Endothelial cell of umbilical vein (primary cell): ENCODE measurements at regions not wholly inside any gene's neighbourhood (a gene's known extent, or its start where the extent isn't known, plus 50 kb on each side); places are given as distances from the start of the nearest gene placed in this dataset.

Experiments used
- BruUV-seq: library from RNA; stranded (reverse); fragments of 400-500 nt; replicated peaks from 2 replicates; lab custom pipeline; 2021; lab: Mats Ljungman, UMichigan
- CTCF ChIA-PET: fragments of 300-600, 350-600 bp; sonication (Branson Sonifier 250); formaldehyde crosslinking; loops from one replicate; lab custom pipeline; 2021; ENCODE audit warnings: antibody characterized with exemption, inconsistent platforms; lab: Charles Lee
- POLR2A ChIA-PET: fragments of 300-600, 350-600 bp; sonication (Branson Sonifier 250); formaldehyde crosslinking; loops from one replicate; lab custom pipeline; 2021; ENCODE audit warnings: antibody characterized with exemption, inconsistent platforms; lab: Charles Lee
- DNase-seq: peaks from one replicate; pipeline ENCODE4 v3.0.0-alpha.2; 2011; ENCODE audit warnings: low read depth, low spot score
- FAIRE-seq: peaks from 2 replicates; lab custom pipeline; 2011; peaks lifted over from hg19 to GRCh38; lab: Jason Lieb, UNC
- H2AFZ ChIP-seq: 2 replicates; pipeline ENCODE4 v1.6.0; 2012; ENCODE audit warnings: low read depth, low read length, control low read depth, inconsistent platforms
- H3K27ac ChIP-seq: 2 replicates; pipeline ENCODE4 v1.5.1; 2011; ENCODE audit warnings: low read depth, mild to moderate bottlenecking, control low read depth, low read length, moderate library complexity; ENCODE audit not compliant: insufficient read depth
- H3K27me3 ChIP-seq, 2 experiments: 2 replicates each; pipeline versions ENCODE4 v1.6.0 to v1.6.1; 2011; ENCODE audit warnings: low read length in 2 of 2, mixed read lengths in 1 of 2; ENCODE audit not compliant: control insufficient read depth in 2 of 2, insufficient read depth in 2 of 2
- H3K36me3 ChIP-seq, 2 experiments: 2 replicates in 1 of 2; 3 replicates in 1 of 2; pipeline ENCODE4 v1.5.1; 2011; ENCODE audit warnings: low read length in 2 of 2, mild to moderate bottlenecking in 1 of 2, moderate library complexity in 1 of 2; ENCODE audit not compliant: control insufficient read depth in 2 of 2, insufficient read depth in 2 of 2; ENCODE audit errors: extremely low read depth in 1 of 2
- H3K4me1 ChIP-seq: 3 replicates; pipeline ENCODE4 v1.5.1; 2011; ENCODE audit warnings: mild to moderate bottlenecking, low read length; ENCODE audit not compliant: control insufficient read depth, insufficient read depth; ENCODE audit errors: extremely low read depth
- H3K4me2 ChIP-seq: 2 replicates; pipeline ENCODE4 v1.6.1; 2011; ENCODE audit warnings: low read length, control low read depth, mixed read lengths; ENCODE audit not compliant: insufficient read depth
- H3K4me3 ChIP-seq, 3 experiments: fragments of 200-600 bp in 1 of 3; sonication (generic), shearing (Covaris generic) in 1 of 3; replicated peaks in 1 of 3; 2 replicates each; pipeline ENCODE4 v1.5.1; 2011 to 2016; ENCODE audit warnings: control low read depth in 3 of 3, low read length in 3 of 3, mild to moderate bottlenecking in 2 of 3, inconsistent platforms in 1 of 3, low read depth in 1 of 3, moderate library complexity in 1 of 3; ENCODE audit not compliant: insufficient read depth in 1 of 3
- H3K79me2 ChIP-seq: 2 replicates; pipeline ENCODE4 v1.6.0; 2012; ENCODE audit warnings: low read length, inconsistent platforms; ENCODE audit not compliant: control insufficient read depth, insufficient read depth
- H3K9ac ChIP-seq: replicated peaks from 2 replicates; pipeline ENCODE3; 2011; ENCODE audit warnings: low read length, control low read depth; ENCODE audit not compliant: insufficient read depth; ENCODE audit errors: extremely low read depth
- H3K9me1 ChIP-seq: replicated peaks from 3 replicates; pipeline ENCODE4 v1.6.0; 2011; ENCODE audit warnings: mild to moderate bottlenecking, low read length; ENCODE audit not compliant: control insufficient read depth, insufficient read depth; ENCODE audit errors: extremely low read depth
- H3K9me3 ChIP-seq: replicated peaks from 2 replicates; pipeline ENCODE4 v1.5.1; 2012; ENCODE audit warnings: low read length, inconsistent platforms; ENCODE audit not compliant: control insufficient read depth, insufficient read depth
- H4K20me1 ChIP-seq: replicated peaks from 2 replicates; pipeline ENCODE3; 2011; ENCODE audit warnings: mild to moderate bottlenecking, low read length; ENCODE audit not compliant: control insufficient read depth, insufficient read depth; ENCODE audit errors: extremely low read depth
- EZH2 ChIP-seq: IDR thresholded peaks from 2 replicates; pipeline ENCODE4 v1.6.1; 2012; ENCODE audit warnings: borderline replicate concordance, low read depth, mild to moderate bottlenecking, moderate library complexity, low read length, inconsistent platforms; ENCODE audit not compliant: severe bottlenecking
- FOS ChIP-seq: IDR thresholded peaks from 2 replicates; pipeline ENCODE4 v1.6.1; 2011; ENCODE audit warnings: mild to moderate bottlenecking, low read length, moderate library complexity, borderline replicate concordance; ENCODE audit not compliant: insufficient read depth
- GATA2 ChIP-seq: IDR thresholded peaks from 2 replicates; pipeline ENCODE4 v1.7.0; 2011; ENCODE audit warnings: low read depth, mild to moderate bottlenecking, moderate library complexity, mixed read lengths, low read length; ENCODE audit not compliant: insufficient read length, insufficient read depth
- JUN ChIP-seq: IDR thresholded peaks from 2 replicates; pipeline ENCODE4 v1.6.1; 2011; ENCODE audit warnings: borderline replicate concordance, low read depth; ENCODE audit not compliant: insufficient read length, insufficient read depth
- MYC ChIP-seq: IDR thresholded peaks from one replicate; pipeline ENCODE4 v1.6.1; 2011; ENCODE audit warnings: mild to moderate bottlenecking, low read depth, low read length
- POLR2A ChIP-seq: IDR thresholded peaks from 2 replicates; pipeline ENCODE4 v1.6.1; 2012; ENCODE audit warnings: low read depth, mild to moderate bottlenecking, control low read depth, low read length
- POLR2AphosphoS5 ChIP-seq: IDR thresholded peaks from 2 replicates; pipeline ENCODE4 v1.6.1; 2012; ENCODE audit warnings: low read depth, mild to moderate bottlenecking, control low read depth, low read length, moderate library complexity; ENCODE audit not compliant: insufficient read depth
- dilution Hi-C: fragments of 300-500 bp; cut with MboI; formaldehyde crosslinking; loops from one replicate; pipeline ENCODE4 v1.15.0; 2019; ENCODE audit warnings: low sequenced_read_pairs; ENCODE audit not compliant: extremely low pct_ligation_motif_present
- intact Hi-C: fragments of 100-400 bp; cut with micrococcal nuclease; formaldehyde crosslinking; loops from one replicate; pipeline ENCODE4 v1.10.0; 2022
- TF ChIP-seq, protein P1 (sequence below), 2 donors: IDR thresholded peaks; 1 replicate in 1 of 2; 2 replicates in 1 of 2; pipeline ENCODE4 v1.5.1; 2011; ENCODE audit warnings: low read length in 2 of 2, mild to moderate bottlenecking in 2 of 2, moderate library complexity in 2 of 2, control low read depth in 1 of 2, inconsistent platforms in 1 of 2, low read depth in 1 of 2; ENCODE audit not compliant: insufficient read depth in 1 of 2; ENCODE audit errors: extremely low read depth in 1 of 2
- TF ChIP-seq, protein P2 (sequence below): IDR thresholded peaks from 2 replicates; pipeline ENCODE4 v1.6.1; 2011; ENCODE audit not compliant: insufficient read depth, insufficient read length

DNA sequence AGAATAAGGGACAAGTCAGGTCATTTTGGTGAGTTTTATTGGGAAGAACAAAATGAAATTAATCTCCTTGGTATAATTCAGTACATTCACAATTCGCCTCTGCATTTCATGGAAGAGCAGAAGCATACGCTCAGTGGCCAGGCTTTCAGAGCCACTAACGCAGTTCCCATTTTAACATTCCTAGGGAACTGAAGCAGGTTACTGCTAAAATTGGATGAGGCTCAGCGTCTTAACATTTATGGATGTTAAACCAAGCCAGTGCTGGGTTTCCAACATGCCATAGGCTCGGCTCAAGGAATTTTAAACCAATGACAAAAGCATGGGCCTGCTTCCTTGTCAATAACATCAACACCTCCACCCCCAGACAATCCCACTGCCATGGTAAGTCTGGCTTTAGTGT, 172.7 kb upstream of the PRICKLE2 start:
- Histone ChIP-seq H3K79me2 (no peaks in the 10 kb centered on the region), H3K4me2 (no peak overlapping the region), H2AFZ (no peak overlapping the region), H3K9ac (no peak overlapping the region), H3K27ac (no peak overlapping the region), H3K36me3 (no peaks in the 10 kb centered on the region), H3K27me3 (peaks cover 3 to 9% of the 10 kb centered on the region in 2 experiments), H3K4me1 (no peaks in the 10 kb centered on the region), H4K20me1 (no peaks in the 10 kb centered on the region), H3K4me3 (no peak overlapping the region), H3K9me3 (no peaks in the 10 kb centered on the region), H3K9me1 (no peaks in the 10 kb centered on the region)
- no TSS peak for BruUV-seq
- intact Hi-C loops = loop anchor here (2.0 to 5.0 kb wide), 3 partner anchors 76 to 211 kb away; no protein-coding TSS in a partner anchor
- ChIA-PET POLR2A (no interaction called here), CTCF (interaction anchor here (1.1 to 9.3 kb wide), 7 partner anchors 79 to 367 kb away, joined by 3 to 112 read pairs (median 5); partner anchors contain the start of gene PRICKLE2)
- FAIRE-seq (no peak), DNase-seq (no peak)
- dilution Hi-C loops = no loop called here
- TF ChIP-seq JUN (no peak), POLR2AphosphoS5 (no peak), MYC (no peak), EZH2 (no peak), POLR2A (no peak), FOS (no peak), GATA2 (no peak)
- TF ChIP-seq, protein P1, sequence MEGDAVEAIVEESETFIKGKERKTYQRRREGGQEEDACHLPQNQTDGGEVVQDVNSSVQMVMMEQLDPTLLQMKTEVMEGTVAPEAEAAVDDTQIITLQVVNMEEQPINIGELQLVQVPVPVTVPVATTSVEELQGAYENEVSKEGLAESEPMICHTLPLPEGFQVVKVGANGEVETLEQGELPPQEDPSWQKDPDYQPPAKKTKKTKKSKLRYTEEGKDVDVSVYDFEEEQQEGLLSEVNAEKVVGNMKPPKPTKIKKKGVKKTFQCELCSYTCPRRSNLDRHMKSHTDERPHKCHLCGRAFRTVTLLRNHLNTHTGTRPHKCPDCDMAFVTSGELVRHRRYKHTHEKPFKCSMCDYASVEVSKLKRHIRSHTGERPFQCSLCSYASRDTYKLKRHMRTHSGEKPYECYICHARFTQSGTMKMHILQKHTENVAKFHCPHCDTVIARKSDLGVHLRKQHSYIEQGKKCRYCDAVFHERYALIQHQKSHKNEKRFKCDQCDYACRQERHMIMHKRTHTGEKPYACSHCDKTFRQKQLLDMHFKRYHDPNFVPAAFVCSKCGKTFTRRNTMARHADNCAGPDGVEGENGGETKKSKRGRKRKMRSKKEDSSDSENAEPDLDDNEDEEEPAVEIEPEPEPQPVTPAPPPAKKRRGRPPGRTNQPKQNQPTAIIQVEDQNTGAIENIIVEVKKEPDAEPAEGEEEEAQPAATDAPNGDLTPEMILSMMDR (IDR thresholded peaks at IDR 0.05; ENCODE audit: extremely low read depth in 1 of 2, insufficient read depth in 1 of 2, low read depth in 1 of 2, low read length in 2 of 2) = no peak
- TF ChIP-seq, protein P2, sequence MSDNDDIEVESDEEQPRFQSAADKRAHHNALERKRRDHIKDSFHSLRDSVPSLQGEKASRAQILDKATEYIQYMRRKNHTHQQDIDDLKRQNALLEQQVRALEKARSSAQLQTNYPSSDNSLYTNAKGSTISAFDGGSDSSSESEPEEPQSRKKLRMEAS = no peak
